ENCODE measurements at regions not wholly inside any gene's neighbourhood (a gene's known extent, or its start where the extent isn't known, plus 50 kb on each side); places are given as distances from the start of the nearest gene placed in this dataset.

GRCh38 chr2:194954218-194954617 is 702.8 kb upstream of the SLC39A10 start:
- Mint-ChIP-seq H3K36me3 (ENCODE audit: low read depth) (no peaks in the 10 kb centered on the region), H3K9me3 (peaks cover 7% of the 10 kb centered on the region), H3K4me1 (no peaks in the 10 kb centered on the region), H3K27ac (no peak overlapping the region), H3K4me3 (no peak overlapping the region), H3K27me3 (ENCODE audit: low read depth) (no peaks in the 10 kb centered on the region)
- TF ChIP-seq CTCF (IDR thresholded peaks at IDR 0.05; ENCODE audit: unreplicated experiment in 3 of 3), result no peak

- H3K9me3 Mint-ChIP-seq, result no peaks in the 10 kb centered on the region
- no peak overlapping the region for H3K4me3 Mint-ChIP-seq
- TF ChIP-seq CTCF (IDR thresholded peaks at IDR 0.05; ENCODE audit: unreplicated experiment in 3 of 3), result no peak
- no peaks in the 10 kb centered on the region for H3K27me3 Mint-ChIP-seq (ENCODE audit: low read depth)
- H3K4me1 Mint-ChIP-seq, result no peaks in the 10 kb centered on the region
- H3K36me3 Mint-ChIP-seq (ENCODE audit: low read depth), result no peaks in the 10 kb centered on the region
- H3K27ac Mint-ChIP-seq, result no peak overlapping the region
Observed at GRCh38 chr2:194946826-194947225, 710.2 kb upstream of the SLC39A10 start.

GRCh38 chr2:194938066-194938465 is 719.0 kb upstream of the SLC39A10 start:
- no peaks in the 10 kb centered on the region for H3K36me3 Mint-ChIP-seq (ENCODE audit: low read depth)
- TF ChIP-seq CTCF (IDR thresholded peaks at IDR 0.05; ENCODE audit: unreplicated experiment in 3 of 3), result no peak

GRCh38 chr2:194927489-194927888 is 729.5 kb upstream of the SLC39A10 start:
- Mint-ChIP-seq H3K36me3 (ENCODE audit: low read depth) (no peaks in the 10 kb centered on the region), H3K4me3 (no peak overlapping the region), H3K9me3 (no peaks in the 10 kb centered on the region), H3K27ac (no peak overlapping the region), H3K27me3 (ENCODE audit: low read depth) (no peaks in the 10 kb centered on the region), H3K4me1 (no peaks in the 10 kb centered on the region)
- TF ChIP-seq CTCF (IDR thresholded peaks at IDR 0.05; ENCODE audit: unreplicated experiment in 3 of 3), result no peak

More at GRCh38 chr2:194938066-194938465, 719.0 kb upstream of the SLC39A10 start:
- no peaks in the 10 kb centered on the region for H3K4me1 Mint-ChIP-seq
- no peak overlapping the region for H3K4me3 Mint-ChIP-seq
- no peak overlapping the region for H3K27ac Mint-ChIP-seq
- no peaks in the 10 kb centered on the region for H3K27me3 Mint-ChIP-seq (ENCODE audit: low read depth)
- H3K9me3 Mint-ChIP-seq, result peaks cover 13% of the 10 kb centered on the region

GRCh38 chr2:194926873-194927272 is 730.2 kb upstream of the SLC39A10 start:
- no peaks in the 10 kb centered on the region for H3K27me3 Mint-ChIP-seq (ENCODE audit: low read depth)
- H3K27ac Mint-ChIP-seq, result no peak overlapping the region
- no peaks in the 10 kb centered on the region for H3K4me1 Mint-ChIP-seq
- no peak for TF ChIP-seq CTCF (IDR thresholded peaks at IDR 0.05; ENCODE audit: unreplicated experiment in 3 of 3)
- H3K9me3 Mint-ChIP-seq, result no peaks in the 10 kb centered on the region
- no peaks in the 10 kb centered on the region for H3K36me3 Mint-ChIP-seq (ENCODE audit: low read depth)
- no peak overlapping the region for H3K4me3 Mint-ChIP-seq

GRCh38 chr2:194925742-194926141 is 731.3 kb upstream of the SLC39A10 start:
- no peak for TF ChIP-seq CTCF (IDR thresholded peaks at IDR 0.05; ENCODE audit: unreplicated experiment in 3 of 3)
- Mint-ChIP-seq H3K4me1 (no peaks in the 10 kb centered on the region), H3K4me3 (no peak overlapping the region), H3K27ac (no peak overlapping the region), H3K9me3 (no peaks in the 10 kb centered on the region), H3K36me3 (ENCODE audit: low read depth) (no peaks in the 10 kb centered on the region), H3K27me3 (ENCODE audit: low read depth) (no peaks in the 10 kb centered on the region)
